ENCODE measurements at regions not wholly inside any gene's neighbourhood (a gene's known extent, or its start where the extent isn't known, plus 50 kb on each side); places are given as distances from the start of the nearest gene placed in this dataset.

DNA sequence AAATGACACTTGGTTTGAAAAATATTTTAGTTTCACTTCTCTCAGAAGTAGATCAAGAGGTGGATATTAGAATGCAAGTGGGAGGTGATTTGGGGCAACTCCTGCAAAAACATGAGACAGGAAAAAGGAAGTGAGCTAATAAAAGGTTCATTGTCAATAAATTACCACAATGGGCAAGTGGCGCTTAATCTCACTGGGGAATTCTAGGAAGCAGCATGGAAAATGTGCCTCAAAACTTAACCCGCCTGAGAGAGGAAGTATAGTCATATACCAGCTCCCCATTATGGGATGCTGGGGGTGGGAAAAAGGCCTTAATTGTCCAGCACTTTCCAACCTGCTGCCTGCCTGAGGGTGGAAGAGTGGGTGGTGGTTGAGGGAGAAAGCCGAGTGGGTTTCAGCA lies 204.1 kb downstream of the ELAVL2 start:
- ATAC-seq: peak; percentile 54 to 98
- H3K9me3 ChIP-seq (ENCODE audit: control insufficient read depth, low read length): no peaks in the 10 kb centered on the region
- H3K4me1 ChIP-seq (ENCODE audit: control insufficient read depth, insufficient read depth, low read length): peaks cover 4% of the 10 kb centered on the region
- no peak overlapping the region for H3K4me3 ChIP-seq (ENCODE audit: low read length)
- H3K27ac ChIP-seq (ENCODE audit: low read length): peak overlapping the region; percentile 63
- intact Hi-C loops (cut with DNase I): no loop called here
- no peaks in the 10 kb centered on the region for H3K27me3 ChIP-seq (ENCODE audit: control insufficient read depth, insufficient read depth)
- 59% methylated on average over 3 of the region's 3 CpGs for WGBS
- peak in 1 of 3 donors; percentile 17 for DNase-seq

DNA sequence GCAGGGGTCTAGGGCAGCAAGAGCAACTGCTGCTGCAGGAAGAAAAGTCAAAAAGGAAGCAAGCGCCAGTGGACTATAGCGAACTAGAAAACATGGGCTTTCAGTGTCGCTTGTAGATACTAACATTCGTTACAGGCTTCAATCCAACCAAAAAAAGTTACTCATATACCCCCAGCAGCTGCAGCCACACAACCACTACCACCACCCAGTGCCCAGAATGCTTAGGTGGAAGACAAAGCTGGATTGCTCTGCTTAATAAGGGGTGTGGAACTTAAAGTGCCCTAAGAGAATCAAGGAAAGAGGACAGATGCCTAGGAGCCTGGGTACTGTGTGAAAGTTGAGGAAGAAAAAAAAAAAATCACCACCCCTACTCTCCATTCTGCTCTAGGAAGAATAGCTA lies 203.6 kb downstream of the ELAVL2 start:
- Histone ChIP-seq H3K9me3 (ENCODE audit: control insufficient read depth, low read length) (no peaks in the 10 kb centered on the region), H3K4me1 (ENCODE audit: control insufficient read depth, insufficient read depth, low read length) (peaks cover 4% of the 10 kb centered on the region), H3K27me3 (ENCODE audit: control insufficient read depth, insufficient read depth) (no peaks in the 10 kb centered on the region), H3K4me3 (ENCODE audit: low read length) (no peak overlapping the region), H3K27ac (ENCODE audit: low read length) (peak overlapping the region; percentile 63)
- intact Hi-C loops (cut with DNase I): no loop called here
- ATAC-seq: peak in 1 of 2 donors; percentile 15
- 89% methylated on average over 4 of the region's 4 CpGs for WGBS
- no peak for DNase-seq

DNA sequence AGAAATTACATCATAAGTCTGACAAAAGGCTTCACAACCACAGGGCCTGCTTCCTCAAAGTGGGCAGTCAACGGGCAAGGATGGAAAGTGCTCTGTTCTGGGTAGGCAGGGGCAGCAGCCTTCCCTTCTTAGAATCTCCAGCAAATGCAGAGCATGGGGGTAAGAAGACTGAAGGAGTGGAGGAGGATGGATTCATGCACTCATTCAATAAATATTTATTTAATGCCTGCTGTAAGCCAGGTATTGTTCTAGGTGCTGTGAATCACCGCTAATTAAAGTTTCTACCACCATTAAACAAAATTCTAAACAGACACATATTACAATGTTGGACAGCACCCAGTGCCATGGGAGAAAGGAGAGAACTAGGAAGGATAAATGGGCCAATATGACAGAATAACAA lies 195.6 kb downstream of the ELAVL2 start:
- Histone ChIP-seq H3K27me3 (ENCODE audit: control insufficient read depth, insufficient read depth) (no peaks in the 10 kb centered on the region), H3K4me3 (ENCODE audit: low read length) (no peak overlapping the region), H3K27ac (ENCODE audit: low read length) (no peak overlapping the region), H3K4me1 (ENCODE audit: control insufficient read depth, insufficient read depth, low read length) (no peaks in the 10 kb centered on the region), H3K9me3 (ENCODE audit: control insufficient read depth, low read length) (no peaks in the 10 kb centered on the region)
- ATAC-seq (no peak), DNase-seq (no peak)
- 93% methylated on average over 2 of the region's 2 CpGs for WGBS
- intact Hi-C loops (cut with DNase I): no loop called here

DNA sequence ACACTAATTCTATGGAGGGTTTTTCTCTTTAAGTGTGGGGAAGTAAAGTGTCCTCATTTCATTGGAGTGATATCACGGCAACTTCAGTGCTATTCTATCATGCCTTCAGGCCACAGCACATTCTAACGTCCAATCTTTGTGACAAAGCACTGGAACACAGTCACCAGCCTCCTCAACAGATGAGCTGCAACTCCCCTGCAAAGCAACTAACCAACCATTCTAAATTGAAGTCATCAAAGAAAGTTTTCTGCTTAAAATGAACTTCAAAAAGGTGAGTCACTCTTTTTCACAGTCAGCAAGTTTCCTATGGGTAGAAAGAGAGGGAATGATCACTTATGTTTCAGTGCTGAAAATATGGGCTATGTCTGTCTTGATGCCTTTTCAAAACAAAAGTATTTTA lies 190.8 kb downstream of the ELAVL2 start:
- Histone ChIP-seq H3K9me3 (ENCODE audit: control insufficient read depth, low read length) (no peaks in the 10 kb centered on the region), H3K4me3 (ENCODE audit: low read length) (no peak overlapping the region), H3K27me3 (ENCODE audit: control insufficient read depth, insufficient read depth) (no peaks in the 10 kb centered on the region), H3K27ac (ENCODE audit: low read length) (no peak overlapping the region), H3K4me1 (ENCODE audit: control insufficient read depth, insufficient read depth, low read length) (no peaks in the 10 kb centered on the region)
- DNase-seq: no peak
- ATAC-seq: no peak
- intact Hi-C loops (cut with DNase I): no loop called here
- 78% methylated on average over 2 of the region's 2 CpGs for WGBS

DNA sequence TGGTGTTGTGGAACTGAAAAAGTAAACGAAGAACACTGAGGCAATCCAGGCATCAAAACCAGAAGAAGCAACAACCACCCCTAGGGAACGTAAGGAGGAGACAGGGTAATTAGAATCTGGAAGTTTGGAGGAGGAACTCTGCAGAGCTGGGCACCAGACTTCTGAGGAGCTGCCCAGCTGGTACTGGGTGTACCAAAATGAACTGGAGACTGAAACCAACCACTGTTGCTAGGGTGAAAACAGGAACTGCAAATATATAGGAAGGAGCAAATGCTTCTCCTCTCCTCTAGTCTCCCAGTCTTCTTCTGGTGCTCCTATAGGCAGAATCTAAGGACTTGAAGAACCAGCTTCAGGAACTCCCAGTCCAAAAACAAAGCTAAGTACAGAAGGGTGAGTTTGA lies 189.8 kb downstream of the ELAVL2 start:
- no peaks in the 10 kb centered on the region for H3K4me1 ChIP-seq (ENCODE audit: control insufficient read depth, insufficient read depth, low read length)
- 74% methylated on average over 2 of the region's 2 CpGs for WGBS
- ATAC-seq: no peak

DNA sequence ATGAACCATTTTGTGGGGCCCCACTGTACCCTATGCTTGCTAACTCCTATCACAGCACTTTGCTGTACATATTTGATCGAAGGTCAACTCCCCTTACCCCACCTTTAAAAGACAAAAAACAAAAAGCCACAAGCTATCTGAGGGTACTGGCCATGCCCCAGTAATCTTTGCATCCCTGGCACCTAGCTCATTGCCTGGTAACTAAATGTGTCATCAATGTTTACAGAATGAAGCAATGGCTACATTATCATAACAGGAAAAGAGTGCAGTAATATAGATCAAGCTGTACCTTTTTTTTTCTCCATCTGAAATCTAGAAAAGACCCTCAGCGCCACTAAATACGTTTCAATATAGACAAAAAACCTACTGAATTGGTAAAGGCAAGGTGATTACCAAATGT lies 188.0 kb downstream of the ELAVL2 start:
- Histone ChIP-seq H3K27ac (ENCODE audit: low read length) (no peak overlapping the region), H3K4me1 (ENCODE audit: control insufficient read depth, insufficient read depth, low read length) (no peaks in the 10 kb centered on the region), H3K4me3 (ENCODE audit: low read length) (no peak overlapping the region), H3K9me3 (ENCODE audit: control insufficient read depth, low read length) (no peaks in the 10 kb centered on the region), H3K27me3 (ENCODE audit: control insufficient read depth, insufficient read depth) (no peaks in the 10 kb centered on the region)
- WGBS: 88% methylated on average over 3 of the region's 3 CpGs
- DNase-seq (no peak), ATAC-seq (no peak)
- intact Hi-C loops (cut with DNase I): no loop called here

More for the DNA sequence above, 189.8 kb downstream of the ELAVL2 start:
- no peak for DNase-seq
- intact Hi-C loops (cut with DNase I): no loop called here
- H3K4me3 ChIP-seq (ENCODE audit: low read length): no peak overlapping the region
- no peaks in the 10 kb centered on the region for H3K9me3 ChIP-seq (ENCODE audit: control insufficient read depth, low read length)
- H3K27ac ChIP-seq (ENCODE audit: low read length): no peak overlapping the region
- H3K27me3 ChIP-seq (ENCODE audit: control insufficient read depth, insufficient read depth): no peaks in the 10 kb centered on the region

DNA sequence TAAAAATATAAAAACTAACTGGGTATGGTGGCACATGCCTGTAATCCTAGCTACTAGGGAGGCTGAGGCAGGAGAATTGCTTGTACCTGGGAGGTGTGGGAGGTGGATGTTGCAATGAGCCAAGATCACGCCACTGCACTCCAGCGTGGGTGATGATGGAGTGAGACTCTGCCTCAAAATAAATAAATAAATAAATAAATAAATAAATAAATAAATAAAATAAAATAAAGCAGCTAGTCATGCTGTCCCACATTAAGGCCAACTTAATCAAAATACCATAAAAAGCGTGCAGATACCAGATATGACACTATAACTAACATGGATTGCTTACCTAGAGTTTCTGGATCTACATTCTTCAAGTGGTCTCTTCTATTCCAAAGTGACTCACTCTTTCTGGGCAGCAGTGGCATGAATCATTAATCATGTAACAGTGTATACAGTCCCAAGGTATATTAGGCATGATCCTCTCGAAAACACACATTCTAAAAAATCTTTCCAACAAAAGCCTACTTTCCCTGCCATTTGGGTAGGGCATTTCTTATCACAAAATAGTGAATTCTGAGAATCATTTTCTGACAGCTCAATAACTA lies 187.1 kb downstream of the ELAVL2 start:
- intact Hi-C loops (cut with DNase I): no loop called here
- no peak for ATAC-seq
- Histone ChIP-seq H3K9me3 (ENCODE audit: control insufficient read depth, low read length) (no peaks in the 10 kb centered on the region), H3K4me1 (ENCODE audit: control insufficient read depth, insufficient read depth, low read length) (no peaks in the 10 kb centered on the region), H3K27me3 (ENCODE audit: control insufficient read depth, insufficient read depth) (no peaks in the 10 kb centered on the region), H3K27ac (ENCODE audit: low read length) (no peak overlapping the region), H3K4me3 (ENCODE audit: low read length) (no peak overlapping the region)
- DNase-seq: no peak
- WGBS: 91% methylated on average over 4 of the region's 4 CpGs
